HG02884 (cell line): ENCODE measurements at regions not wholly inside any gene's neighbourhood (a gene's known extent, or its start where the extent isn't known, plus 50 kb on each side); places are given as distances from the start of the nearest gene placed in this dataset.

ENCODE experiments used
- ATAC-seq: cut with Tn5 transposase; IDR thresholded peaks from one replicate; pipeline ENCODE4 v1.9.1; 2021; ENCODE audit warnings: mild to moderate bottlenecking, moderate library complexity; ENCODE audit not compliant: unreplicated experiment

- no peak for ATAC-seq
These were observed 95.1 kb upstream of the NT5C1B start for GRCh38 chr2:18684206-18685038.

- no peak for ATAC-seq
These were observed 93.3 kb upstream of the NT5C1B start for GRCh38 chr2:18682681-18683080.

- ATAC-seq, result no peak
These were observed 87.9 kb upstream of the NT5C1B start for GRCh38 chr2:18677280-18677679.

GRCh38 chr2:18674309-18674708 is 84.9 kb upstream of the NT5C1B start:
- ATAC-seq, result no peak

GRCh38 chr2:18671363-18671762 is 82.0 kb upstream of the NT5C1B start:
- no peak for ATAC-seq

- ATAC-seq, result no peak
These were observed 78.9 kb upstream of the NT5C1B start for GRCh38 chr2:18668221-18668620.

- no peak for ATAC-seq
These were observed 75.1 kb upstream of the NT5C1B start for GRCh38 chr2:18664421-18664820.

- ATAC-seq, result no peak
These were observed 74.5 kb upstream of the NT5C1B start for GRCh38 chr2:18663861-18664260.

GRCh38 chr2:18662689-18663088 is 73.3 kb upstream of the NT5C1B start:
- no peak for ATAC-seq

GRCh38 chr2:18659915-18660314 is 70.5 kb upstream of the NT5C1B start:
- no peak for ATAC-seq

- no peak for ATAC-seq
These were observed 66.7 kb upstream of the NT5C1B start for GRCh38 chr2:18656048-18656447.

- no peak for ATAC-seq
These were observed 62.7 kb upstream of the NT5C1B start for GRCh38 chr2:18651842-18652774.

GRCh38 chr2:18650221-18650620 is 60.9 kb upstream of the NT5C1B start:
- no peak for ATAC-seq

- ATAC-seq, result no peak
These were observed 60.2 kb upstream of the NT5C1B start for GRCh38 chr2:18649502-18650135.

- ATAC-seq, result no peak
These were observed 58.8 kb upstream of the NT5C1B start for GRCh38 chr2:18648161-18648560.

GRCh38 chr2:18647731-18648130 is 58.4 kb upstream of the NT5C1B start:
- ATAC-seq, result no peak

GRCh38 chr2:18645315-18645714 is 55.9 kb upstream of the NT5C1B start:
- ATAC-seq, result no peak

GRCh38 chr2:18644115-18644462 is 54.7 kb upstream of the NT5C1B start:
- no peak for ATAC-seq

GRCh38 chr2:18643326-18644114 is 54.2 kb upstream of the NT5C1B start:
- no peak for ATAC-seq

GRCh38 chr2:18641823-18642222 is 52.5 kb upstream of the NT5C1B start:
- no peak for ATAC-seq
